ENCODE measurements at regions not wholly inside any gene's neighbourhood (a gene's known extent, or its start where the extent isn't known, plus 50 kb on each side); places are given as distances from the start of the nearest gene placed in this dataset.

- TF ChIP-seq HOXB13 (CRISPR knock-in tag; IDR thresholded peaks at IDR 0.05; ENCODE audit: low read depth): no peak
- TF ChIP-seq CTCF (IDR thresholded peaks at IDR 0.05): no peak
- TF ChIP-seq HDAC2 (IDR thresholded peaks at IDR 0.05): no peak
- no peak for TF ChIP-seq CHD4 (IDR thresholded peaks at IDR 0.05; ENCODE audit: borderline replicate concordance)
These were observed 56.1 kb downstream of the TNP1 start (continued) for GRCh38 chr2:216803791-216804190.

GRCh38 chr2:216802516-216803215 lies 57.2 kb downstream of the TNP1 start:
- ChIA-PET CTCF (no interaction called here), POLR2A (no interaction called here)
- Histone ChIP-seq H3K4me2 (no peak overlapping the region), H3K4me1 (no peaks in the 10 kb centered on the region), H3K9me3 (no peaks in the 10 kb centered on the region), H3K27ac (no peak overlapping the region), H3K4me3 (no peak overlapping the region)
- 64% methylated on average over 10 of the region's 10 CpGs for WGBS (ENCODE audit: missing lambda C conversion rate)
- no peak for FAIRE-seq
- no peak for ATAC-seq
- DNase-seq (ENCODE audit: low read depth in 1 of 2, low spot score in 1 of 2): no peak
- TF ChIP-seq EHMT2 (IDR thresholded peaks at IDR 0.05; ENCODE audit: low read depth) (no peak), POLR2A (IDR thresholded peaks at IDR 0.05; ENCODE audit: low read length) (no peak), EHF (CRISPR knock-in tag; IDR thresholded peaks at IDR 0.05) (no peak), CTCF (IDR thresholded peaks at IDR 0.05) (no peak), MAFK (IDR thresholded peaks at IDR 0.05; ENCODE audit: partially characterized antibody) (no peak), USF2 (IDR thresholded peaks at IDR 0.05) (no peak), RNF2 (IDR thresholded peaks at IDR 0.05; ENCODE audit: borderline replicate concordance, low read depth) (no peak), JUN (IDR thresholded peaks at IDR 0.05) (no peak), ATOH8 (CRISPR knock-in tag; IDR thresholded peaks at IDR 0.05; ENCODE audit: low read depth) (no peak), SREBF2 (IDR thresholded peaks at IDR 0.05) (no peak), SMC3 (IDR thresholded peaks at IDR 0.05) (no peak), TFCP2L1 (CRISPR knock-in tag; IDR thresholded peaks at IDR 0.05) (no peak), CBX2 (IDR thresholded peaks at IDR 0.05; ENCODE audit: borderline replicate concordance, low read depth) (no peak), ELK1 (IDR thresholded peaks at IDR 0.05; ENCODE audit: low read depth, low read length) (no peak)

GRCh38 chr2:216800836-216801235 lies 59.0 kb downstream of the TNP1 start:
- no peak overlapping the region for H3K27ac ChIP-seq
- H3K4me2 ChIP-seq: no peak overlapping the region
- no peak for FAIRE-seq
- no peaks in the 10 kb centered on the region for H3K4me1 ChIP-seq
- POLR2A ChIA-PET: no interaction called here
- no peak for DNase-seq (ENCODE audit: low read depth in 1 of 2, low spot score in 1 of 2)
- no peaks in the 10 kb centered on the region for H3K9me3 ChIP-seq
- CTCF ChIA-PET: no interaction called here
- no peak overlapping the region for H3K4me3 ChIP-seq
- WGBS (ENCODE audit: missing lambda C conversion rate): 21% methylated on average over 3 of the region's 3 CpGs
- ATAC-seq: no peak
- TF ChIP-seq CHD4 (IDR thresholded peaks at IDR 0.05; ENCODE audit: borderline replicate concordance) (no peak), PBX3 (IDR thresholded peaks at IDR 0.05) (no peak), HDAC2 (IDR thresholded peaks at IDR 0.05) (no peak), MYC (IDR thresholded peaks at IDR 0.05; ENCODE audit: borderline replicate concordance, low read length) (no peak), ELK1 (IDR thresholded peaks at IDR 0.05; ENCODE audit: low read depth, low read length) (no peak), SMC3 (IDR thresholded peaks at IDR 0.05) (no peak), MAX (IDR thresholded peaks at IDR 0.05) (no peak), PHF8 (IDR thresholded peaks at IDR 0.05; ENCODE audit: borderline replicate concordance, low read depth) (no peak), JUNB (IDR thresholded peaks at IDR 0.05) (no peak), ZNF302 (CRISPR knock-in tag; IDR thresholded peaks at IDR 0.05) (no peak), NFE2L2 (conservative IDR thresholded peaks at IDR 0.05; ENCODE audit: low read length) (no peak), ZFP36 (IDR thresholded peaks at IDR 0.05; ENCODE audit: borderline replicate concordance, partially characterized antibody) (no peak), FOSL2 (IDR thresholded peaks at IDR 0.05) (no peak), FOSL2 (CRISPR knock-in tag; IDR thresholded peaks at IDR 0.05) (no peak)
